Mesenchymal stem cell (in vitro differentiated cells and primary cell): ENCODE measurements at regions not wholly inside any gene's neighbourhood (a gene's known extent, or its start where the extent isn't known, plus 50 kb on each side); places are given as distances from the start of the nearest gene placed in this dataset.
"Not testable (repeated sequence)": the region's sequence is repeated elsewhere in the genome, so short reads cannot be mapped to it uniquely, and the experiment has no call there.

Source experiments
- DNase-seq: peaks from one replicate; pipeline ENCODE4 v3.0.0-alpha.2; 2013
- H2AFZ ChIP-seq: one replicate; pipeline ENCODE4 v1.6.1; 2013; ENCODE audit warnings: low read depth, mild to moderate bottlenecking, control low read depth, inconsistent platforms, low read length, moderate library complexity
- H2AK5ac ChIP-seq: 2 replicates; pipeline ENCODE4 v1.6.1; 2013; ENCODE audit warnings: low read length, moderate library complexity, mild to moderate bottlenecking, inconsistent platforms; ENCODE audit not compliant: severe bottlenecking
- H2BK120ac ChIP-seq: one replicate; pipeline ENCODE4 v1.6.1; 2013; ENCODE audit warnings: low read depth, mild to moderate bottlenecking, inconsistent platforms, low read length, moderate library complexity
- H2BK12ac ChIP-seq, 2 experiments: one replicate each; pipeline ENCODE4 v1.6.1; 2013; ENCODE audit warnings: inconsistent platforms in 2 of 2, low read length in 2 of 2, mild to moderate bottlenecking in 2 of 2, moderate library complexity in 2 of 2, control low read depth in 1 of 2
- H2BK15ac ChIP-seq: one replicate; pipeline ENCODE4 v1.6.1; 2013; ENCODE audit warnings: mild to moderate bottlenecking, low read depth, inconsistent platforms; ENCODE audit not compliant: poor library complexity, severe bottlenecking
- H2BK5ac ChIP-seq: 2 replicates; pipeline ENCODE4 v1.6.1; 2013; ENCODE audit warnings: low read depth, mild to moderate bottlenecking, low read length, control low read depth, inconsistent platforms; ENCODE audit not compliant: poor library complexity, severe bottlenecking
- H3K14ac ChIP-seq, 2 experiments: one replicate each; pipeline ENCODE4 v1.6.1; 2013; ENCODE audit warnings: inconsistent platforms in 2 of 2, low read length in 2 of 2, control low read depth in 1 of 2, mild to moderate bottlenecking in 1 of 2, moderate library complexity in 1 of 2
- H3K18ac ChIP-seq, 2 experiments: one replicate each; pipeline ENCODE4 v1.6.1; 2013; ENCODE audit warnings: inconsistent platforms in 2 of 2, low read length in 2 of 2, control low read depth in 1 of 2, low read depth in 1 of 2, mild to moderate bottlenecking in 1 of 2
- H3K23ac ChIP-seq, 2 experiments: one replicate each; pipeline ENCODE4 v1.6.1; 2013; ENCODE audit warnings: inconsistent platforms in 2 of 2, low read length in 2 of 2, mild to moderate bottlenecking in 2 of 2, moderate library complexity in 2 of 2, control low read depth in 1 of 2
- H3K27ac ChIP-seq: 2 replicates; pipeline ENCODE4 v1.5.1; 2013; ENCODE audit warnings: mild to moderate bottlenecking, moderate library complexity, low read length, control low read depth, inconsistent platforms; ENCODE audit not compliant: poor library complexity, severe bottlenecking
- H3K27me3 ChIP-seq, 2 experiments: 2 replicates each; pipeline versions ENCODE4 v1.6.1 to v1.7.0; 2013; ENCODE audit warnings: low read length in 2 of 2, mild to moderate bottlenecking in 2 of 2, moderate library complexity in 2 of 2, control low read depth in 1 of 2, inconsistent platforms in 1 of 2; ENCODE audit not compliant: control insufficient read depth in 1 of 2, insufficient read depth in 1 of 2
- H3K36me3 ChIP-seq, 2 experiments: 2 replicates each; pipeline versions ENCODE4 v1.6.1 to v1.7.0; 2013; ENCODE audit warnings: low read length in 2 of 2, control low read depth in 1 of 2, inconsistent platforms in 1 of 2, low read depth in 1 of 2, mild to moderate bottlenecking in 1 of 2; ENCODE audit not compliant: insufficient read depth in 2 of 2, control insufficient read depth in 1 of 2
- H3K4ac ChIP-seq, 2 experiments: one replicate each; pipeline ENCODE4 v1.6.1; 2013; ENCODE audit warnings: inconsistent platforms in 2 of 2, low read length in 2 of 2, mild to moderate bottlenecking in 2 of 2, moderate library complexity in 2 of 2, control low read depth in 1 of 2, low read depth in 1 of 2
- H3K4me1 ChIP-seq: 2 replicates; pipeline ENCODE4 v1.6.1; 2013; ENCODE audit warnings: low read depth, low read length, control low read depth; ENCODE audit not compliant: control insufficient read depth, insufficient read depth
- H3K4me2 ChIP-seq: 2 replicates; pipeline ENCODE4 v1.6.1; 2013; ENCODE audit warnings: low read length, mild to moderate bottlenecking, inconsistent platforms; ENCODE audit not compliant: poor library complexity, severe bottlenecking
- H3K4me3 ChIP-seq, 2 experiments: 2 replicates each; pipeline versions ENCODE4 v1.5.1 to v1.7.0; 2013; ENCODE audit warnings: low read length in 2 of 2, mild to moderate bottlenecking in 2 of 2, control low read depth in 1 of 2, low read depth in 1 of 2; ENCODE audit not compliant: insufficient read depth in 1 of 2
- H3K79me1 ChIP-seq: replicated peaks from 2 replicates; pipeline ENCODE4 v1.6.1; 2013; ENCODE audit warnings: mild to moderate bottlenecking, control low read depth, low read length, inconsistent platforms; ENCODE audit not compliant: poor library complexity, severe bottlenecking
- H3K9ac ChIP-seq: 2 replicates; pipeline ENCODE4 v1.7.0; 2013; ENCODE audit warnings: mild to moderate bottlenecking, low read length, moderate library complexity
- H3K9me3 ChIP-seq: 2 replicates; pipeline ENCODE4 v1.7.0; 2013; ENCODE audit warnings: mild to moderate bottlenecking, low read length; ENCODE audit not compliant: control insufficient read depth
- H4K8ac ChIP-seq: one replicate; pipeline ENCODE4 v1.6.1; 2013; ENCODE audit warnings: inconsistent platforms, mild to moderate bottlenecking, low read length, moderate library complexity
- H4K91ac ChIP-seq: one replicate; pipeline ENCODE4 v1.6.1; 2013; ENCODE audit warnings: mild to moderate bottlenecking, low read length, inconsistent platforms
- WGBS: methylation state at CpG from one replicate; pipeline ENCODE4 v1.1.7; 2013; ENCODE audit warnings: mixed read lengths; 5-methylcytosine and 5-hydroxymethylcytosine counted together

DNA sequence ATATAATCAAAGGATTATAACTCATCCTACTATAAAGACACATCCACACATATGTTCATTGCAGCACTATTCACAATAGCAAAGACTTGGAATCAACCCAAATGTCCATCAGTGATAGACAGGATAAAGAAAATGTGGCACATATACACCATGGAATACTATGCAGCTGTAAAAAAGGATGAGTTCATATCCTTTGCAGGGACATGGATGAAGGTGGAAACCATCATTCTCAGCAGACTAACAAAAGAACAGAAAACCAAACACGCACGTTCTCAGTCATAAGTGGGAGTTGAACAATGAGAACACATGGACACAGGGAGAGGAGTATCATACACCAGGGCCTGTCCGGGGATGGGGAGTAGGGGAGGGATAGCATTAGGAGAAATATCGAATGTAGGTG lies 253.0 kb upstream of the ID4 start:
- H3K36me3 ChIP-seq, H3K14ac ChIP-seq, H2AFZ ChIP-seq, H2BK5ac ChIP-seq, H3K27ac ChIP-seq, H4K8ac ChIP-seq, H3K18ac ChIP-seq, H4K91ac ChIP-seq, H3K4me3 ChIP-seq, DNase-seq, H3K4me2 ChIP-seq, H3K4me1 ChIP-seq, H3K23ac ChIP-seq, H2BK12ac ChIP-seq, H2BK120ac ChIP-seq, H3K9ac ChIP-seq, H2AK5ac ChIP-seq, H3K4ac ChIP-seq, H2BK15ac ChIP-seq, H3K27me3 ChIP-seq, H3K9me3 ChIP-seq, H3K79me1 ChIP-seq: not testable (repeated sequence)
- 83% methylated on average over 3 of the region's 4 CpGs for WGBS

DNA sequence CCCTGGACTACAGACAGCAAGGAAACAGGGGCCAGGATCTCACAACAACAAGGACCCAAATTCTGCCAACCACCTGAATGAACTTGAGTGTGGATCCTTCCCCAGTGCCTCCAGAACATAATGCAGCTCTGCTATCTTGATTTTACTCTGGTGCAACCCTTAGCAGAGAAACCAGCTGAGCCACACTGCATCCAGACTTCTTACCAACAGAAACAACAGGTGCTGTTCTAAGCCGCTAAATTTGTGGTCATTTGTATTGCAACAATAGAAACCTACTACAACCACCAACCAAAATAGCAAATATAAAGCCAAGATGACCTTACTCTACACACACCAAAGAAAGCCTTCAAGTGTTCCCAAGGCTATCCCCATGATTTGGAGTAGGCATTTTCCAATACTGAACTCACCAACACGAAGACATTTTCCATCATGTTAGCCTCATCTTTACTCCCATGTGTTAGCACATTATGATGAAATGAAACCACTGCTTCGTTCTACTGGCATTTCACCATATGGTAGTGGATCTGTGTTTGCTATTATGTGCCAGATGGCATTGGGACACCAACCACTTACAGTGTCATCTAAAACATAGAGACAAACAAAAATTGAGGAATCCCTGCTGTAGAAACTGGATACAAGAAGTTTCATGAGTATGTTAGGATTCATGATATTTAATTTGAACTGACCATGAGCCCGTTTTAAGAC lies 249.8 kb upstream of the ID4 start:
- Histone ChIP-seq H4K8ac (no peak overlapping the region), H2BK120ac (no peak overlapping the region), H3K18ac (no peak overlapping the region), H2BK12ac (no peak overlapping the region), H3K23ac (no peak overlapping the region), H2BK5ac (no peak overlapping the region), H3K4me2 (no peak overlapping the region), H3K36me3 (no peaks in the 10 kb centered on the region), H3K4me3 (no peak overlapping the region), H3K4me1 (no peaks in the 10 kb centered on the region), H2BK15ac (no peak overlapping the region), H3K9me3 (no peaks in the 10 kb centered on the region), H3K27ac (no peak overlapping the region), H4K91ac (no peak overlapping the region), H3K14ac (no peak overlapping the region), H2AK5ac (no peak overlapping the region), H3K27me3 (no peaks in the 10 kb centered on the region), H3K9ac (no peak overlapping the region), H2AFZ (no peak overlapping the region), H3K4ac (no peak overlapping the region), H3K79me1 (no peaks in the 10 kb centered on the region)
- WGBS, result 94% methylated on average over 2 of the region's 4 CpGs
- no peak for DNase-seq

- no peak overlapping the region for H2AFZ ChIP-seq
- no peak overlapping the region for H2BK12ac ChIP-seq
- H3K4me1 ChIP-seq, result no peaks in the 10 kb centered on the region
- H2BK15ac ChIP-seq, result no peak overlapping the region
- H3K14ac ChIP-seq, result no peak overlapping the region
- no peaks in the 10 kb centered on the region for H3K9me3 ChIP-seq
- H3K23ac ChIP-seq, result no peak overlapping the region
- H3K4me2 ChIP-seq, result no peak overlapping the region
- no peak overlapping the region for H3K4ac ChIP-seq
- no peak overlapping the region for H2AK5ac ChIP-seq
- no peak overlapping the region for H4K91ac ChIP-seq
- no peak for DNase-seq
- no peaks in the 10 kb centered on the region for H3K27me3 ChIP-seq
- no peak overlapping the region for H2BK5ac ChIP-seq
- no peak overlapping the region for H3K4me3 ChIP-seq
- no peak overlapping the region for H3K27ac ChIP-seq
- H2BK120ac ChIP-seq, result no peak overlapping the region
- H3K36me3 ChIP-seq, result no peaks in the 10 kb centered on the region
- no peak overlapping the region for H3K9ac ChIP-seq
- no peaks in the 10 kb centered on the region for H3K79me1 ChIP-seq
- H3K18ac ChIP-seq, result no peak overlapping the region
- WGBS, result 70% methylated on average over 4 of the region's 5 CpGs
- no peak overlapping the region for H4K8ac ChIP-seq
These were observed 246.6 kb upstream of the ID4 start for GRCh38 chr6:19590501-19591131.

DNA sequence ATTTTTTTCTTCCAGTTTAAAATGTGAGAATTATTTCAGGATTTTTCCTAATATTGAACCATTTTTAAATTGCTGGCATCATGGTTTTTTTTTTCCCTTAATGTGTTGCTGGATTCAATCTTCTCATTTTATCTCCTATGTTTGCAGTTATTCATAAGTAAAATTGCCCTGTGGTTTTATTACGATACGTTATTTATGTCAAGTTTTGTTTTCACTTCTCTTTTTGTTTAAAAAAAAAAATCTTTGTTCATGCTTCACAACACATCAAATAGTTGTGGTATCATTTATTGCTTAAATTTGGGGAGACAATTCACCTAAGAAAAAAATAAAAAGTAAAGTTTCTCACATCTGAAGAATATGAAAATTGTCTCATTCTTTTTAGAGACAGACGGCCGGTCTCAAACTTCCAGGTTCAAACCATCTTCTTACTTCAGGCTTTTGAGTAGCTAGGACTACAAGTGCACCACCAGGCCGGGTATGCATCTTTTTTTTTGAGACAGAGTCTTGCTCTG lies 239.3 kb upstream of the ID4 start:
- no peak for DNase-seq
- Histone ChIP-seq H3K27me3 (no peaks in the 10 kb centered on the region), H3K23ac (no peak overlapping the region), H3K4ac (no peak overlapping the region), H2AK5ac (no peak overlapping the region), H4K91ac (no peak overlapping the region), H3K4me3 (no peak overlapping the region), H2BK5ac (no peak overlapping the region), H2BK15ac (no peak overlapping the region), H3K79me1 (no peaks in the 10 kb centered on the region), H3K36me3 (no peaks in the 10 kb centered on the region), H3K27ac (no peak overlapping the region), H3K4me2 (no peak overlapping the region), H3K9ac (no peak overlapping the region), H3K9me3 (no peaks in the 10 kb centered on the region), H3K4me1 (no peaks in the 10 kb centered on the region), H2AFZ (no peak overlapping the region), H2BK12ac (no peak overlapping the region), H3K14ac (no peak overlapping the region), H4K8ac (no peak overlapping the region), H3K18ac (no peak overlapping the region), H2BK120ac (no peak overlapping the region)
- 80% methylated on average over 3 of the region's 5 CpGs for WGBS
